H1 (cell line): ENCODE measurements at regions not wholly inside any gene's neighbourhood (a gene's known extent, or its start where the extent isn't known, plus 50 kb on each side); places are given as distances from the start of the nearest gene placed in this dataset.

Experiments
- CTCF ChIA-PET: fragments of 300-600 bp; sonication (Branson Sonifier 250); formaldehyde crosslinking; loops from one replicate; lab custom pipeline; 2021; ENCODE audit not compliant: partially characterized antibody; lab: Charles Lee
- POLR2A ChIA-PET: fragments of 300-600 bp; sonication (Branson Sonifier 250); formaldehyde crosslinking; loops from one replicate; lab custom pipeline; 2021; ENCODE audit warnings: inconsistent platforms; ENCODE audit not compliant: partially characterized antibody; lab: Charles Lee
- DNase-seq, 2 experiments: peaks; one replicate each; pipeline versions ENCODE4 v3.0.0 to v3.0.0-alpha.2; 2010 to 2022; ENCODE audit warnings: low spot score in 2 of 2, low read depth in 1 of 2, mixed read lengths in 1 of 2
- FAIRE-seq: peaks from 2 replicates; lab custom pipeline; 2011; peaks lifted over from hg19 to GRCh38; lab: Jason Lieb, UNC
- H2AFZ ChIP-seq: 2 replicates; pipeline ENCODE4 v1.8.1; 2012; ENCODE audit warnings: low read length, inconsistent platforms
- H2AK5ac ChIP-seq: 2 replicates; pipeline ENCODE4 v1.6.1; 2013; ENCODE audit warnings: low read depth, low read length
- H2BK120ac ChIP-seq: replicated peaks from 2 replicates; pipeline ENCODE3; 2013; ENCODE audit warnings: low read depth, low read length, inconsistent platforms
- H2BK12ac ChIP-seq: 2 replicates; pipeline ENCODE4 v1.6.1; 2013; ENCODE audit warnings: low read depth, low read length
- H2BK15ac ChIP-seq: 2 replicates; pipeline ENCODE4 v1.6.1; 2013; ENCODE audit warnings: low read length
- H2BK20ac ChIP-seq: 2 replicates; pipeline ENCODE4 v1.6.1; 2013; ENCODE audit warnings: low read length
- H2BK5ac ChIP-seq: 2 replicates; pipeline ENCODE4 v1.6.1; 2013; ENCODE audit warnings: low read depth, low read length
- H3K14ac ChIP-seq: 2 replicates; pipeline ENCODE4 v1.6.1; 2013; ENCODE audit warnings: inconsistent platforms; ENCODE audit not compliant: insufficient read length
- H3K18ac ChIP-seq: 2 replicates; pipeline ENCODE4 v1.6.1; 2013; ENCODE audit warnings: low read length; ENCODE audit errors: extremely low read depth
- H3K23ac ChIP-seq: 2 replicates; pipeline ENCODE4 v1.6.1; 2013; ENCODE audit warnings: inconsistent platforms; ENCODE audit not compliant: insufficient read length
- H3K23me2 ChIP-seq: 2 replicates; pipeline ENCODE4 v1.6.1; 2013; ENCODE audit warnings: low read depth, low read length
- H3K27ac ChIP-seq: 2 replicates; pipeline ENCODE4 v1.6.1; 2011; ENCODE audit warnings: low read depth, low read length, inconsistent platforms
- H3K27me3 ChIP-seq, 4 experiments: replicated peaks in 1 of 4; 1 replicate in 1 of 4; 2 replicates in 3 of 4; pipeline versions ENCODE4 v1.6.1 to v1.8.1; 2011 to 2013; ENCODE audit warnings: low read length in 3 of 4, mild to moderate bottlenecking in 3 of 4, inconsistent platforms in 2 of 4, mixed read lengths in 2 of 4, moderate library complexity in 1 of 4; ENCODE audit not compliant: control insufficient read depth in 3 of 4, insufficient read depth in 3 of 4; ENCODE audit errors: extremely low read depth in 1 of 4
- H3K36me3 ChIP-seq, 4 experiments: 2 replicates each; pipeline versions ENCODE4 v1.6.1 to v1.8.1; 2011 to 2013; ENCODE audit warnings: mild to moderate bottlenecking in 4 of 4, low read length in 3 of 4, moderate library complexity in 2 of 4, control low read depth in 1 of 4, inconsistent platforms in 1 of 4; ENCODE audit not compliant: insufficient read depth in 4 of 4, control insufficient read depth in 2 of 4
- H3K4ac ChIP-seq: replicated peaks from 2 replicates; pipeline ENCODE3; 2013; ENCODE audit warnings: low read length, low read depth, mixed read lengths, inconsistent platforms; ENCODE audit not compliant: insufficient read length
- H3K4me1 ChIP-seq, 4 experiments: replicated peaks in 1 of 4; 1 replicate in 1 of 4; 2 replicates in 3 of 4; pipeline versions ENCODE4 v1.6.1 to v1.8.1; 2011 to 2013; ENCODE audit warnings: low read length in 3 of 4, inconsistent platforms in 2 of 4, mixed read lengths in 1 of 4; ENCODE audit not compliant: insufficient read depth in 4 of 4, control insufficient read depth in 3 of 4
- H3K4me2 ChIP-seq, 2 experiments: 2 replicates each; pipeline versions ENCODE4 v1.6.1 to v1.8.1; 2011 to 2013; ENCODE audit warnings: low read depth in 2 of 2, low read length in 2 of 2, control low read depth in 1 of 2, inconsistent platforms in 1 of 2, mild to moderate bottlenecking in 1 of 2; ENCODE audit not compliant: insufficient read depth in 1 of 2
- H3K4me3 ChIP-seq, 4 experiments: fragments of 200-600, 300-600 bp in 1 of 4; sonication (generic), shearing (Covaris generic), sonication (Bioruptor Twin) in 1 of 4; 2 replicates each; pipeline versions ENCODE4 v1.5.1 to v1.8.1; 2011 to 2016; ENCODE audit warnings: low read length in 4 of 4, low read depth in 3 of 4, control low read depth in 2 of 4, inconsistent platforms in 2 of 4, mild to moderate bottlenecking in 2 of 4, mixed read lengths in 1 of 4, moderate library complexity in 1 of 4; ENCODE audit not compliant: insufficient read depth in 2 of 4; ENCODE audit errors: extremely low read depth in 1 of 4
- H3K56ac ChIP-seq: replicated peaks from 2 replicates; pipeline ENCODE3; 2013; ENCODE audit warnings: low read depth, mild to moderate bottlenecking, mixed read lengths, low read length, inconsistent platforms; ENCODE audit not compliant: insufficient read length
- H3K79me1 ChIP-seq: 2 replicates; pipeline ENCODE4 v1.6.1; 2013; ENCODE audit warnings: low read depth, low read length, control low read depth
- H3K79me2 ChIP-seq, 2 experiments: 2 replicates each; pipeline versions ENCODE4 v1.6.1 to v1.8.1; 2012 to 2013; ENCODE audit warnings: low read length in 2 of 2, mild to moderate bottlenecking in 2 of 2, inconsistent platforms in 1 of 2; ENCODE audit not compliant: insufficient read depth in 2 of 2, control insufficient read depth in 1 of 2
- H3K9ac ChIP-seq, 4 experiments: replicated peaks in 1 of 4; 1 replicate in 1 of 4; 2 replicates in 3 of 4; pipeline versions ENCODE4 v1.6.1 to v1.8.1; 2011 to 2013; ENCODE audit warnings: low read depth in 3 of 4, low read length in 3 of 4, control low read depth in 2 of 4, mild to moderate bottlenecking in 2 of 4, moderate library complexity in 2 of 4, inconsistent platforms in 1 of 4; ENCODE audit errors: extremely low read depth in 1 of 4
- H3K9me3 ChIP-seq, 2 experiments: 2 replicates each; pipeline versions ENCODE4 v1.6.1 to v1.8.1; 2012 to 2013; ENCODE audit warnings: mild to moderate bottlenecking in 2 of 2, moderate library complexity in 2 of 2, control low read depth in 1 of 2, inconsistent platforms in 1 of 2, low read depth in 1 of 2, low read length in 1 of 2, mixed read lengths in 1 of 2; ENCODE audit not compliant: insufficient read depth in 2 of 2
- H4K20me1 ChIP-seq, 2 experiments: replicated peaks in 1 of 2; 2 replicates each; pipeline versions ENCODE3 to v1.8.1; 2011 to 2013; ENCODE audit warnings: inconsistent platforms in 2 of 2, low read length in 2 of 2, mild to moderate bottlenecking in 1 of 2; ENCODE audit not compliant: insufficient read depth in 2 of 2, control insufficient read depth in 1 of 2
- H4K5ac ChIP-seq: 2 replicates; pipeline ENCODE4 v1.6.1; 2013; ENCODE audit warnings: low read length, low read depth, mixed read lengths, inconsistent platforms; ENCODE audit not compliant: insufficient read length
- H4K8ac ChIP-seq: 2 replicates; pipeline ENCODE4 v1.8.0; 2013; ENCODE audit warnings: mild to moderate bottlenecking, moderate library complexity, low read length, inconsistent platforms; ENCODE audit not compliant: insufficient read depth; ENCODE audit errors: extremely low read depth
- H4K91ac ChIP-seq: replicated peaks from 2 replicates; pipeline ENCODE3; 2013; ENCODE audit warnings: low read length, mixed read lengths, inconsistent platforms; ENCODE audit not compliant: insufficient read length
- ASH2L ChIP-seq: fragments of 200-600, 300-600 bp; sonication (generic); IDR thresholded peaks from one replicate; pipeline ENCODE4 v1.7.1; 2017; ENCODE audit warnings: low read length
- FOSL1 ChIP-seq: IDR thresholded peaks from 2 replicates; pipeline ENCODE4 v1.6.1; 2011; ENCODE audit warnings: mild to moderate bottlenecking, low read depth, low read length, moderate library complexity; ENCODE audit not compliant: insufficient read depth
- HDAC2 ChIP-seq, 2 experiments: fragments of 300-600 bp in 1 of 2; sonication (generic) in 1 of 2; IDR thresholded peaks; 2 replicates each; pipeline ENCODE4 v1.6.1; 2011 to 2012; ENCODE audit warnings: low read depth in 2 of 2, low read length in 2 of 2, mild to moderate bottlenecking in 2 of 2, moderate library complexity in 2 of 2, borderline replicate concordance in 1 of 2, inconsistent platforms in 1 of 2
- HDAC6 ChIP-seq: IDR thresholded peaks from one replicate; pipeline ENCODE4 v1.7.1; 2012; ENCODE audit warnings: low read depth, mild to moderate bottlenecking, inconsistent platforms, low read length, moderate library complexity
- JUN ChIP-seq: IDR thresholded peaks from 2 replicates; pipeline ENCODE4 v1.6.1; 2011; ENCODE audit warnings: low read depth, mild to moderate bottlenecking, improper control_type of control experiment, low read length
- POLR2AphosphoS5 ChIP-seq: IDR thresholded peaks from 2 replicates; pipeline ENCODE4 v1.6.1; 2011; ENCODE audit warnings: low read depth, low read length
- SAP30 ChIP-seq: fragments of 300-600 bp; sonication (generic); IDR thresholded peaks from 2 replicates; pipeline ENCODE4 v1.7.1; 2012; ENCODE audit warnings: low read length, moderate library complexity, mild to moderate bottlenecking, inconsistent platforms; ENCODE audit not compliant: insufficient read depth, insufficient replicate concordance
- TAF7 ChIP-seq: optimal IDR thresholded peaks from 2 replicates; pipeline ENCODE3; 2011; ENCODE audit warnings: low read depth, mild to moderate bottlenecking, inconsistent platforms, low read length, moderate library complexity, borderline replicate concordance
- TEAD4 ChIP-seq: IDR thresholded peaks from 2 replicates; pipeline ENCODE4 v1.6.1; 2012; ENCODE audit warnings: low read depth, low read length, inconsistent platforms, mixed read lengths

- no peak overlapping the region for H2BK120ac ChIP-seq
- no peaks in the 10 kb centered on the region for H3K79me2 ChIP-seq
- no peak overlapping the region for H2BK12ac ChIP-seq
- no peak overlapping the region for H2AK5ac ChIP-seq
- H3K23ac ChIP-seq, result no peak overlapping the region
- H3K56ac ChIP-seq, result no peak overlapping the region
- no peaks in the 10 kb centered on the region for H3K79me1 ChIP-seq
- POLR2A ChIA-PET, result no interaction called here
- no peaks in the 10 kb centered on the region for H4K20me1 ChIP-seq
- no peak overlapping the region for H3K4me2 ChIP-seq
- CTCF ChIA-PET, result no interaction called here
- H2BK15ac ChIP-seq, result no peak overlapping the region
- no peak overlapping the region for H3K27ac ChIP-seq
- no peak overlapping the region for H4K8ac ChIP-seq
- H2BK20ac ChIP-seq, result no peak overlapping the region
- TF ChIP-seq POLR2AphosphoS5 (no peak), TAF7 (no peak), TEAD4 (no peak), FOSL1 (no peak), JUN (no peak), SAP30 (no peak), HDAC2 (IDR thresholded peaks at IDR 0.05; ENCODE audit: borderline replicate concordance in 1 of 2, low read depth in 2 of 2, low read length in 2 of 2) (no peak), HDAC6 (no peak), ASH2L (no peak)
- no peak overlapping the region for H2AFZ ChIP-seq
- H3K18ac ChIP-seq, result no peak overlapping the region
- no peak overlapping the region for H4K91ac ChIP-seq
- no peak overlapping the region for H3K9ac ChIP-seq
- DNase-seq (no peak), FAIRE-seq (no peak)
- no peaks in the 10 kb centered on the region for H3K23me2 ChIP-seq
- H3K4me3 ChIP-seq, result no peak overlapping the region
- H3K9me3 ChIP-seq, result no peaks in the 10 kb centered on the region
- H3K4ac ChIP-seq, result no peak overlapping the region
- no peaks in the 10 kb centered on the region for H3K27me3 ChIP-seq
- no peak overlapping the region for H4K5ac ChIP-seq
- peaks cover 0 to 3% (median 0%) of the 10 kb centered on the region in 4 experiments; a peak in 1 of 7 replicates for H3K4me1 ChIP-seq
- H3K36me3 ChIP-seq, result no peaks in the 10 kb centered on the region
- H3K14ac ChIP-seq, result no peak overlapping the region
- no peak overlapping the region for H2BK5ac ChIP-seq
Measured at GRCh38 chrX:106499473-106499872, 112.3 kb upstream of the RADX start.
